CD8-positive, alpha-beta memory T cell (primary cell): ENCODE measurements at regions not wholly inside any gene's neighbourhood (a gene's known extent, or its start where the extent isn't known, plus 50 kb on each side); places are given as distances from the start of the nearest gene placed in this dataset.
"Not testable (repeated sequence)": the region's sequence is repeated elsewhere in the genome, so short reads cannot be mapped to it uniquely, and the experiment has no call there.

ENCODE experiments used
- CTCF ChIA-PET: fragments of 350-600 bp; sonication (Branson Sonifier 250); formaldehyde crosslinking; loops from one replicate; lab custom pipeline; 2021; ENCODE audit warnings: antibody characterized with exemption; lab: Charles Lee
- POLR2A ChIA-PET: fragments of 350-600 bp; sonication (Branson Sonifier 250); formaldehyde crosslinking; loops from one replicate; lab custom pipeline; 2021; ENCODE audit warnings: antibody characterized with exemption; lab: Charles Lee
- DNase-seq, 5 donors: peaks; one replicate each; pipeline versions ENCODE4 v3.0.0 to v3.0.0-alpha.2; 2020 to 2022; ENCODE audit warnings: mixed read lengths in 1 of 5
- H3K27ac ChIP-seq: one replicate; pipeline ENCODE4 v1.7.0; 2013; ENCODE audit warnings: low read depth, mild to moderate bottlenecking, low read length, moderate library complexity
- H3K27me3 ChIP-seq: 2 replicates; pipeline ENCODE4 v1.7.0; 2013; ENCODE audit warnings: low read length, mild to moderate bottlenecking; ENCODE audit not compliant: insufficient read depth, poor library complexity, severe bottlenecking
- H3K36me3 ChIP-seq: 2 replicates; pipeline ENCODE4 v1.7.0; 2013; ENCODE audit warnings: mild to moderate bottlenecking, low read length, moderate library complexity; ENCODE audit not compliant: insufficient read depth
- H3K4me1 ChIP-seq: 2 replicates; pipeline ENCODE4 v1.7.0; 2013; ENCODE audit warnings: mild to moderate bottlenecking, low read length, moderate library complexity; ENCODE audit not compliant: insufficient read depth
- H3K4me3 ChIP-seq: 2 replicates; pipeline ENCODE4 v1.7.0; 2013; ENCODE audit warnings: mild to moderate bottlenecking, low read length
- H3K9me3 ChIP-seq: 2 replicates; pipeline ENCODE4 v1.7.0; 2013; ENCODE audit warnings: mild to moderate bottlenecking, low read length
- H3K27ac Mint-ChIP-seq, 8 donors: one replicate each; pipeline ENCODE4 v1.8.0; 2020 to 2021; ENCODE audit warnings: mixed read lengths in 8 of 8, mild to moderate bottlenecking in 6 of 8, inconsistent platforms in 3 of 8, moderate library complexity in 3 of 8
- H3K27me3 Mint-ChIP-seq, 2 donors: one replicate each; pipeline ENCODE4 v1.8.0; 2020 to 2021; ENCODE audit warnings: mixed read lengths in 2 of 2, mild to moderate bottlenecking in 1 of 2, moderate library complexity in 1 of 2
- H3K36me3 Mint-ChIP-seq, 3 donors: one replicate each; pipeline ENCODE4 v1.8.0; 2020 to 2021; ENCODE audit warnings: mixed read lengths in 3 of 3, inconsistent platforms in 1 of 3, mild to moderate bottlenecking in 1 of 3
- H3K4me1 Mint-ChIP-seq, 3 donors: one replicate each; pipeline ENCODE4 v1.8.0; 2020 to 2021; ENCODE audit warnings: mixed read lengths in 3 of 3, inconsistent platforms in 1 of 3, mild to moderate bottlenecking in 1 of 3
- H3K4me3 Mint-ChIP-seq, 7 donors: one replicate each; pipeline ENCODE4 v1.8.0; 2020 to 2021; ENCODE audit warnings: mixed read lengths in 7 of 7, mild to moderate bottlenecking in 6 of 7, moderate library complexity in 4 of 7, inconsistent platforms in 2 of 7
- H3K9me3 Mint-ChIP-seq, 5 donors: one replicate each; pipeline ENCODE4 v1.8.0; 2020 to 2022; ENCODE audit warnings: mixed read lengths in 5 of 5, mild to moderate bottlenecking in 3 of 5, moderate library complexity in 2 of 5, inconsistent platforms in 1 of 5

DNA sequence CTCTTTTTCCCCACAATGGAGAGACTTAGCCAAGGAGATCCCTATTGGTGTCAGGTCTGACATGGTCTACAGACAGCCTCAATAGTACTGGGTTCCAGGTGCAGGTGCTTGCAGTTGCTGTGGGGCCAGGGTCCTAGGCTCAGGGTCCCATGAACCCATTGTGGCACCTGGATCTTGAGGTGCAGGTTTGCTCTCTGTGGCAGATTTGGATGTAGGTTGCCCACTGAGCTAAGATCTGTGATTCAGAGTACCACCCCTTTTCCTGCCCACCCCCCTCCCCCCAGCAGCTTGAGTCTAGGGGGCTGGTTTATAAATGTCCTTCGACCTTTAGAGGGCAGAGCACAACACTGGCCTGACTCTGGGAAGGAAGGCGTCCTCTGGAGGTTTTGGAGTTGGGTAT lies 147.0 kb downstream of the APIP start:
- H3K27me3 Mint-ChIP-seq: peaks cover 23 to 41% of the 10 kb centered on the region in 2 donors

DNA sequence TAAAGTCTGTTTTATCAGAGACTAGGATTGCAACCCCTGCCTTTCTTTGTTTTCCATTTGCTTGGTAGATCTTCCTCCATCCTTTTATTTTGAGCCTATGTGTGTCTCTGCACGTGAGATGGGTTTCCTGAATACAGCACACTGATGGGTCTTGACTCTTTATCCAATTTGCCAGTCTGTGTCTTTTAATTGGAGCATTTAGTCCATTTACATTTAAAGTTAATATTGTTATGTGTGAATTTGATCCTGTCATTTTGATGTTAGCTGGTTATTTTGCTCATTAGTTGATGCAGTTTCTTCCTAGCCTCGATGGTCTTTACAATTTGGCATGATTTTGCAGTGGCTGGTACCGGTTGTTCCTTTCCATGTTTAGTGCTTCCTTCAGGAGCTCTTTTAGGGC lies 141.7 kb downstream of the EHF start:
- H3K27me3 ChIP-seq, H3K9me3 ChIP-seq, H3K4me1 Mint-ChIP-seq, DNase-seq, H3K4me3 Mint-ChIP-seq, H3K36me3 Mint-ChIP-seq, POLR2A ChIA-PET, H3K27ac ChIP-seq, H3K36me3 ChIP-seq, CTCF ChIA-PET, H3K4me1 ChIP-seq, H3K4me3 ChIP-seq, H3K27ac Mint-ChIP-seq: not testable (repeated sequence)
- H3K9me3 Mint-ChIP-seq: peaks cover 0 to 11% (median 9%) of the 10 kb centered on the region in 5 donors
- peaks cover 7 to 13% of the 10 kb centered on the region in 2 donors for H3K27me3 Mint-ChIP-seq

More for the DNA sequence above, 147.0 kb downstream of the APIP start:
- no peak overlapping the region for H3K4me3 Mint-ChIP-seq
- no peak overlapping the region for H3K4me3 ChIP-seq
- no peak overlapping the region for H3K27ac ChIP-seq
- H3K27ac Mint-ChIP-seq: no peak overlapping the region
- POLR2A ChIA-PET: no interaction called here
- no peaks in the 10 kb centered on the region for H3K4me1 ChIP-seq
- H3K4me1 Mint-ChIP-seq: no peaks in the 10 kb centered on the region
- no peaks in the 10 kb centered on the region for H3K9me3 ChIP-seq
- H3K9me3 Mint-ChIP-seq: peaks cover 0 to 9% (median 6%) of the 10 kb centered on the region in 5 donors
- no peaks in the 10 kb centered on the region for H3K36me3 ChIP-seq
- H3K27me3 ChIP-seq: no peaks in the 10 kb centered on the region
- H3K36me3 Mint-ChIP-seq: no peaks in the 10 kb centered on the region
- DNase-seq: no peak
- CTCF ChIA-PET: no interaction called here

DNA sequence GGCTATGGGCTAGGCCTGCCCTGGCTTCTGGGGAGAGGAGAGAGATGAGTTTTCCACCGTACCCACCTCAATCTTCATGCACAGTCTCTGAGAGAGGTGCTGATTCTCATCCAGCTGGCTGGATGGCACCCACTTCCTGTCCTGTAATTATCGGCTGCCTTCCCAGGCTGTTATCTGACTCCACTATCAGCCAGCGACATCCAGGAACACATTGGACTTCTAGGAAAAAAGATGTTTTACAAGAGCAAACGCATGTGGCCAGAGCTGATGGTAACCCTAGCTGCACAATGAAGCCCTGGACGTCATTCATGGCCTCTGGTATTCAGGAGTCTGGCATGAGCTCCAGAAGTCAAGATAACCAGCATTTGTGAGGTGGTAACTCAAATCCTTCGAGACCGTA lies 137.4 kb downstream of the EHF start:
- Histone ChIP-seq H3K36me3 (no peaks in the 10 kb centered on the region), H3K4me3 (no peak overlapping the region), H3K9me3 (no peaks in the 10 kb centered on the region), H3K27ac (no peak overlapping the region), H3K4me1 (no peaks in the 10 kb centered on the region), H3K27me3 (no peaks in the 10 kb centered on the region)
- no peaks in the 10 kb centered on the region for H3K4me1 Mint-ChIP-seq
- no peak for DNase-seq
- H3K27ac Mint-ChIP-seq: no peak overlapping the region
- H3K36me3 Mint-ChIP-seq: no peaks in the 10 kb centered on the region
- H3K9me3 Mint-ChIP-seq: peaks cover 0 to 4% (median under 1%) of the 10 kb centered on the region in 5 donors
- H3K27me3 Mint-ChIP-seq: peaks cover 19 to 22% of the 10 kb centered on the region in 2 donors
- POLR2A ChIA-PET: no interaction called here
- no peak overlapping the region for H3K4me3 Mint-ChIP-seq
- CTCF ChIA-PET: no interaction called here

DNA sequence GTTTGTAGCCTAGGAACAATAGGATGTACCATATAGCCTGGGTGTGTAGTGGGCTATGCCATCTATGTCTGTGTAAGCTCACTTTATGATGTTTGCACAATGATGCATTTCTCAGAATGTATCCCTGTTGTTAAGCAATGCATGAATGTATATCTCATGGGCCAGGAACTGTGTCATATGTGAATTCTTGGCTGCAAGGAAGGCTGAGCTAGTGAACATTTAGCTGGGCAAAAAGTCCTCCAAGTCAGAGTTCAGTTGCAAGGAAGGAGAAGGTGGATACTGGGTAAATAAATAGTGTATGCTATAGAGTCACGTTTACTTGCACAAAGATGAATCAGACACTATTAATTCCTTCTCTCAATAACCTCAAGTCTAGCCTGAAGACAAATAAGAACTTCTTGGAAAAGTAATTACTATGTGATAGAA lies 136.1 kb downstream of the EHF start:
- Mint-ChIP-seq H3K27me3 (peaks cover 19 to 22% of the 10 kb centered on the region in 2 donors), H3K36me3 (no peaks in the 10 kb centered on the region), H3K4me1 (no peaks in the 10 kb centered on the region), H3K9me3 (peaks cover 0 to 4% (median 0%) of the 10 kb centered on the region in 5 donors), H3K4me3 (no peak overlapping the region), H3K27ac (no peak overlapping the region)
- H3K9me3 ChIP-seq: no peaks in the 10 kb centered on the region
- H3K4me1 ChIP-seq: no peaks in the 10 kb centered on the region
- no peak overlapping the region for H3K4me3 ChIP-seq
- CTCF ChIA-PET: no interaction called here
- H3K27me3 ChIP-seq: no peaks in the 10 kb centered on the region
- no peak for DNase-seq
- H3K27ac ChIP-seq: no peak overlapping the region
- H3K36me3 ChIP-seq: no peaks in the 10 kb centered on the region
- POLR2A ChIA-PET: no interaction called here

DNA sequence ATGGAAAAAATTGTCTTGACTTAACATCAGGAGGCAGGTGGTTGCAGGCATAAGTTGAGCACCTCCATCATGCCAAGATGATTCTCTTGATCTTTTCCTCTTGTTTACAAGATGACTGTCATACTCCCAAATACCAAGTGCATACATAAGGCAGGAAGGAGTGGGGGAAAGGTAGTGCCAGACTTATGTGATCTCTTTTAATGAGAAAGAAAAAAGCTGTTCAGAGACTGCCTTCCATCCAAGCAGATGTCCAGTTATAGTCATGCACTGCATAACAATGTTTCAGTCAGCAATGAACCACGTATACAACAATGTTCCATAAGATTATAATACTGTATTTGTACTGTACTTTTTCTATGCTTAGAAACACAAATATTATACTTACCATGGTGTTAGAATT lies 135.7 kb downstream of the EHF start:
- no peaks in the 10 kb centered on the region for H3K27me3 ChIP-seq
- H3K9me3 Mint-ChIP-seq: peaks cover 0 to 4% (median 0%) of the 10 kb centered on the region in 5 donors
- ChIA-PET CTCF (no interaction called here), POLR2A (no interaction called here)
- no peaks in the 10 kb centered on the region for H3K9me3 ChIP-seq
- H3K27me3 Mint-ChIP-seq: peaks cover 20 to 22% of the 10 kb centered on the region in 2 donors
- no peak for DNase-seq
- no peaks in the 10 kb centered on the region for H3K4me1 ChIP-seq
- no peak overlapping the region for H3K27ac Mint-ChIP-seq
- no peaks in the 10 kb centered on the region for H3K36me3 Mint-ChIP-seq
- no peak overlapping the region for H3K4me3 ChIP-seq
- no peaks in the 10 kb centered on the region for H3K36me3 ChIP-seq
- no peaks in the 10 kb centered on the region for H3K4me1 Mint-ChIP-seq
- no peak overlapping the region for H3K27ac ChIP-seq
- no peak overlapping the region for H3K4me3 Mint-ChIP-seq

DNA sequence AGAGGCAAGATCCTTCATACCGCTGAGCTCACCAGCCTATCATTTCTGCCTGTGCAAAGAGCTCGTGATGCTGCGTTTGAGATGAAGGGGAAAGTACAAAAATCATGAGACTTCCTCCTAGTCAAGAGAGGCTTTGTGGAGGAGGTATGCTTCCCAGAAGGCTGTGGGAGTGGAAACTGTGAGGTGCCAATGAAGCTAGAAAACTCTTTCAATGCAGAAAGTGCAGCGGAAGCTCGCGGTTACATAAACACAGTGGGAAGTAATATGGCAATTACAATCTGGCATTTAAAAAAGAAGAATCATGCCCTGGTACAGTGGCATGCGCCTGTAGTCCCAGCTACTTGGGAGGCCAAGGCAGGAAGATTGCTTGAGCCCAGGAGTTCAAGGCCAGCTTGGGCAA lies 134.8 kb downstream of the EHF start:
- H3K4me1 ChIP-seq: no peaks in the 10 kb centered on the region
- no peaks in the 10 kb centered on the region for H3K27me3 ChIP-seq
- ChIA-PET CTCF (no interaction called here), POLR2A (no interaction called here)
- no peaks in the 10 kb centered on the region for H3K4me1 Mint-ChIP-seq
- no peaks in the 10 kb centered on the region for H3K36me3 Mint-ChIP-seq
- no peaks in the 10 kb centered on the region for H3K36me3 ChIP-seq
- no peak overlapping the region for H3K4me3 ChIP-seq
- H3K27ac Mint-ChIP-seq: no peak overlapping the region
- H3K4me3 Mint-ChIP-seq: no peak overlapping the region
- no peak overlapping the region for H3K27ac ChIP-seq
- H3K9me3 ChIP-seq: no peaks in the 10 kb centered on the region
- H3K27me3 Mint-ChIP-seq: peaks cover 21 to 22% of the 10 kb centered on the region in 2 donors
- DNase-seq: no peak
- peaks cover 0 to 4% (median 0%) of the 10 kb centered on the region in 5 donors for H3K9me3 Mint-ChIP-seq

DNA sequence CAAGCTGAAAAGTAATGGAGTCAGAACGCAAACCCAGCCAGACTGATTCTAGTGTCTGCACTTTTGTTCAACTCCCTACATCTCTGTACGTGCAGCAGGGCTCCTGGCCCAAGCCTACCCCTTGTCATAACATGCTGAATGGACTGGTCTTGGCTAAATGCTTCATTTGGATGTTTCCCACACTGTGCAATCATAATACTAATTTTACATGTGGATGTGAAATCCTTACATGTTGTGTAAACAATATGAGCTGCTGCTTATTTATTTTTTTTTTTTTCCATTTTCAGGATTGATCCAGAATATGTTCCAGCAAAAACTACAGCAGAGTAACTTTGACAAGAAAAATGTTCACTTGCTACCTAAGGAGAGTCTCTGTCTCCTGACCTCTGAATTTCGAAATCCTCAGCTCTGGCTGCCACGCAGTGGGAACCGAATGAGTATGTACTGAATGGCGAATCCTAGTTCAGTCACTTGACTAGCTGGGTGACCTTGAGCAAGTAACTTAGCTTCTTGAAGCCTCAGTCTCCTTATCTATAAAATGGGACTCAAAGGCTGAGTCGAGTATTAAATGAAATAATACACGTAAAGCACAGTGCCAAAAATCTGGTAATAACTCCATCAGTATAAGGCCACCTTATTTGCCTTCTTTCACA lies 133.4 kb downstream of the EHF start:
- Histone ChIP-seq H3K27me3 (no peaks in the 10 kb centered on the region), H3K4me1 (no peaks in the 10 kb centered on the region), H3K27ac (no peak overlapping the region), H3K9me3 (no peaks in the 10 kb centered on the region), H3K4me3 (no peak overlapping the region), H3K36me3 (no peaks in the 10 kb centered on the region)
- no peaks in the 10 kb centered on the region for H3K36me3 Mint-ChIP-seq
- H3K27ac Mint-ChIP-seq: no peak overlapping the region
- H3K4me3 Mint-ChIP-seq: no peak overlapping the region
- H3K4me1 Mint-ChIP-seq: no peaks in the 10 kb centered on the region
- no peak for DNase-seq
- no peaks in the 10 kb centered on the region for H3K9me3 Mint-ChIP-seq
- H3K27me3 Mint-ChIP-seq: peaks cover 21 to 27% of the 10 kb centered on the region in 2 donors
- ChIA-PET CTCF (no interaction called here), POLR2A (no interaction called here)

DNA sequence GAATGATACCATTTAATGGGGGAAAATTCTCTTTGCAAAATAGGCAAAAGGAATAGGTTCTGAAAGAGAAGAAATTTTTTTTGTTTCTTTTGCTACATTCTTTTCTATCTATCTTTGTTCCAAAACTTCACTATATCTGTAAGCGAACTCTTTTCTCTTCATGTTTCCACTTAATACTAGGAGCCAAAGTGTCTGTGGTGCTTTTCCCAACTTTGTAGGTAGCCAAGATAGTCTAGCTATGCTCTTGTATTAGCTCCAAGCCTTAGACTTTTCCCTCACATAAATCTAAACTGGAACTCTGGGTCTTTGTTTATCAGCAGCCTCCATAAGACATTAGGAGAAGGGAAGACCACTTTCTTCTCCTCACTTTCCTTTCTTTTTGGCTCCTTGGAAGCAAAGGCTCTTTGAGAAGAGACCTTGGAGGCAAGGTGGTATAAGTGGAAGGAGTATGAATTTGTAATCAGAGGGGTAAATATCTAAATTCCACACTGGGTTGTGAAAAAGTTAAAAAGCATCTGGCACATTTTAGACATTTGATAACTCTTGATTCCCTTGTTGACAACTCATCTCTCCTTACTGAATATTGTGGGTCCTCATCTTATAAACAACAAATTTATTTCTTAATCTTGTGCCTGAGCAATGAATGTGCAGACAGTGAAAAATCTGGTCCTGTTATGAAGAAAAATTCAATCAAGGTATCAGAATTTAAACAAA lies 130.0 kb downstream of the EHF start:
- ChIA-PET CTCF (no interaction called here), POLR2A (no interaction called here)
- no peak overlapping the region for H3K27ac Mint-ChIP-seq
- H3K36me3 Mint-ChIP-seq: no peaks in the 10 kb centered on the region
- H3K27ac ChIP-seq: no peak overlapping the region
- H3K4me3 Mint-ChIP-seq: no peak overlapping the region
- no peaks in the 10 kb centered on the region for H3K4me1 Mint-ChIP-seq
- no peaks in the 10 kb centered on the region for H3K36me3 ChIP-seq
- no peak overlapping the region for H3K4me3 ChIP-seq
- H3K9me3 Mint-ChIP-seq: no peaks in the 10 kb centered on the region
- peaks cover 7 to 12% of the 10 kb centered on the region in 2 donors for H3K27me3 Mint-ChIP-seq
- no peaks in the 10 kb centered on the region for H3K27me3 ChIP-seq
- no peak for DNase-seq
- no peaks in the 10 kb centered on the region for H3K9me3 ChIP-seq
- no peaks in the 10 kb centered on the region for H3K4me1 ChIP-seq
